Colon (tissue), 2 donors: ENCODE measurements at regions not wholly inside any gene's neighbourhood (a gene's known extent, or its start where the extent isn't known, plus 50 kb on each side); places are given as distances from the start of the nearest gene placed in this dataset.

Experiments
- FAIRE-seq: peaks from 2 replicates; lab custom pipeline; 2012; peaks lifted over from hg19 to GRCh38; lab: Jason Lieb, UNC
- donor health status: control.
- donor health status: control.

DNA sequence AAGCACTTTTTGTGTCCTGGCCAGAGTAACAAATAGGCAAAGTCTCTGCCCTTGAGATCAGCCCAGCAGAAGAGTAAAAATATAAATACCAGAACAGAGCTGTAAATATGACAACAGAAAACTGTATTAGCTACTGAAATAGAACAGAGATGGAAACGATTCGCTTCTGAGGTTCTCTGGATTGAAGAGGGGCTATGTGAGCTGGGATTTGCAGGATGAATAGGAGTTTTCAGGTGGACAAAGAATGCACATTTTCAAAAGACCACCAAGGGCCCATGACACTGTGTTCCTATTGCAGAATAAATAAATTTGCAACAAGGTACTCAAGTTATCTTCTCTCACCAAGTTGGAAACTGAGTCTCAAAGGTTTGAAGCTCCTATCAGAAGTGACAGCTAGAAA is 176.6 kb downstream of the BCL11B start:
- no peak for FAIRE-seq

DNA sequence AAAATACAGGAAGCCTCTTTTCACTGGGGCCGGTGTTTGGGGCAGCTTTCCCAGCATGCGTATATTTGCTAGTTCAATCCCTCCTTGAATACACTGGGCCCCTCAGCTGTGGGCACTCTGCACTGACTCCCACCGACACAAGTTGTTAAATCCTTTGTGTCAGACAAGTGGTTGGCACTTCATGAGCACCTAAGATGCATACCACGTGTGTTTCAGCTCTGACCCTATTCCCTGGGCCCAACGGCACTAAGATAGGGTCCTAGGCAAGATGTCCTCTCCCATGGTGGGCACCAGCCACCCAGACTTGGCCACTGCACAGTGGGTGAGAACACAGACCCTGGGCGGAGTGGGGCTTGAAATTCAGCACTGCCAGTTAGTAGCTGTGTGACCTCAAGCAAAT is 173.8 kb downstream of the BCL11B start:
- FAIRE-seq, result no peak

DNA sequence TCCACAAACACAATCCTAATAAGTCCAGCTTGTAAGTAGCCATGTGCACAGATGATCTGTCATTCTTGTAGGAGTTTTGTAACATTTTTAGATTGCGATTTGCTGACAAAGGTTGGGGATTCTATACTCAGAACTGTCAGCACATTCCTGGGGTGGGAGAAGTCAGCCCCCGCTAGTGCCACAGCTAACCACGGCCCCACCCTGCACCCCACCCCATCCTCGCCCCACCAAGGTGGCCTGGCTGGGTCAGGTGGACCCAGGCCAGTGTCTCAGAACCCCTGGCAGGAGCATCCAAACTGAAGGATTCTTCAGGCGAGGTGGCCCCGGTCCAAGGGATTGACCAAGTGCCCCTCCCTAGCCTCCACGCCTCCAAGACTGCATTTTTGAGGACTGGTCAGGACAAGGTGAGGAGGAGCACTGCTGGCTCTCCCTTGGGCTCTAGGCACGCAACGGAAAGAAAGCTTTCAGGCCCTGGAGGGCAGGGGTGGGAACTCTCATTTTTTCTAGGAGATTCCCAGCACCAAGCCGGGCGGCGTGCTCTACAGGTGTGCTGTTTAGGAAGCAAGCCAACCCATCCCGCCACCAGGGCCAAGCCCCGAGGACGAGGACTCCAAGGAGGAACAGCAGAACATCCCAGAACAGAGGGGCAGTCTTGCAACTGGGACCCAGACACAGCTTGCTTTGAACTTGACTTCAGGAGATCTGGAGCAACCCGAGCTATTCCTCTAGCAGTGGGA is 172.8 kb downstream of the BCL11B start:
- FAIRE-seq, result no peak

DNA sequence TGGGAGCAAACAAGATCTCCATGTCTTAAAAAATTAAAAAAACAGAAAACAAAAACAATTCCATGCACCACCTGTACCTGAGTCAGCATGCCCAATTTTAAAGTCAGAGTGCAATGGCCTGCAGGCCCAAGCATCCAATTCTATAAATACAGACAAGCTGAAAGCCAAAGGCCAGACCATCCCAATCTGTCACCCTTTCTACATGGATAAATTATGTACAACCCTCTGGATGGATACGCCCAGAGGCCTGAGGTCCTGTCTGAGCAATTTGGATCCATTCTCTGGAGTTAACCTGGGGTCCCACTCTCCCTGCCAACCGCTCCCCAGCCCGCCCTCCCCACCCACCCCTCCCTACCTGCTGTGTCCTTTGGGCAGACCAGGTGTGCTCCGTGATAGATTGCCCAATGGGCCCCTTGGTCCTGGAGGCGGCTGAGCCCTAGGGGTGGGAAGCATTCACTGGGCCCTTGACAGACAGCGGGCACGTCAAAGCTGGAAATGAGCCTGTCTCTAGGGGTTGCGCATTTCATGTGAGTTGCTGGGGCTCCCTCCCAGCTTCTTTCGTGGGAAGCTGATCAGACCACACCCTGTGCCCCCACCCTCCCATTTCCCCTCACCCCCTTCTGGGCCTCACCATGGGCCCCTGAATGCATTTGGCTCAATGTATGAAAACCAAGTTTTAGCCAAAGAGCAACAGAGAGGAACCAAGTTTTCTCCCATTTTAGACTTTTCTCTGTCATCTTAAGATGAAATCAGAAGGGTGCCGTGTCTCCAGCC is 171.3 kb downstream of the BCL11B start:
- no peak for FAIRE-seq

DNA sequence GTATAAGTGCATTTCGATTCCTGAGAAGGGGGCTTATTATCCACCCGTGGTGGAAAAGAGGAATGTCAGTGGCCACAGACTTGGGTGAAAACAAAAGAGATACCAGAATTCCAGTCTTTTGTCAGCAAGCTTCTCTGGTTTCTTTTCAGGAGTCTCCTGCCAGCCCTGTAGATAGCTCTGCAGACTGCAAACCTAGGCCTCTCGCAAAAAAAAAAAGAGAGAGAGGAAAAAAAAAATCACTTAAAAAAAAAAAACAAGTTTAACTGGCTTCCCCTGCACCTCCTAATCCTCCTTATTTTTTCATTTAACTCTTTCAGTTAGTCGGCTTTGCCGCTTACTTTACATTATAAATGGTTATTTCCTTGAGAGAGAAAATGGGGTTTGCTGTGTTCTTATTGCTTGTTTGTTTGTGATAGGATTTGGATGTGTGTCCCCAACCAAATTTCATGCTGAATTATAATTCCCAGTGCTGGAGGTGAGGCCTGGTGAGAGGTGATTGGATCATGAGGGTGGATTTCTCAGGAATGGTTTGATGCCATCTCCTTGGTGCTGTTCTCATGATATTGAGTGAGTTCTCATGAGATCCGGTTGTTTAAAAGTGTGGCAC is 170.0 kb downstream of the BCL11B start:
- FAIRE-seq, result no peak

DNA sequence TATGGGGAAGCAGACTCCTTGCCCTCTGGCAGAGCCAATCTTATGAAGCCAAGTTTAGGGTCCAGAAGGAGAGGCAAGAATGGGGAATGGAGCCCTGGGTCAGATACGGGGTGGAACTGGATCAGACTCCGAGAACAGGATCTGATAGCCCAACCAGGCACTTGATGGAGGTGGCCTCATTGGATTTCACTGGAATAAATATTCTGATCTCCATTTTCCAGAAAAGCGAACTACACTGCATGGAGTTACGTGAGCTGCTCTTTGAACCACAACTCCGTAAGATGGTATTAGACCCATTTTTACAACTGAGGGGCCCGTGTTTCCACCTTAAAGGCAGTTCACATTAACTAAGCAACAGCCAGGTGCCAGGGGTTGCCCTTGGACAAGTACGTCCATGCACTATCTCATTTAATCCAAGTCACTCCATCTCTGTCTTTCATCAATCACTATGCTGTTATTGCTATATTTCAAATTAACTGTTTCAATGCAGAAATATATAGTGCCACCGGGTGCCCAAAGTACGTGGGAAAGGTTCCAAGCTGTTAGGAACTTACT is 155.2 kb downstream of the BCL11B start:
- no peak for FAIRE-seq

DNA sequence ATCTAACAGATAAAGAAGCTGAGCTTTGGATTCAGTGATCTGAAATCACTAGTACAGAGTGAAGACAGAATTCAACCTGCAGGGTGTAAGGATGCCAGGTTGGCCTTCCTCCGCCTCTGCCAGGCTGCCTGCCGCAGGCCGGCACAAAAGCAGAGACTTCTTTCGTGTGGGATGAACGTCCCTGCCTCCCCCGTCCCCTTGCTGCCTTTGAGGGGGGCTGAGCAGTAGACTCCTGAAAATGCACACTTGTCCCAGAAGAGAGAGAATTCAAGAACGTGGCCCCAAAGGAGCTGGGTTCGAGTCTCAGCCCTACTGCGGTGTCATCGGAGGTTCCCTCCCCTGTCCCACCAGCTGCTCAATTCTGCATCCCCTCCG is 154.3 kb downstream of the BCL11B start:
- no peak for FAIRE-seq

DNA sequence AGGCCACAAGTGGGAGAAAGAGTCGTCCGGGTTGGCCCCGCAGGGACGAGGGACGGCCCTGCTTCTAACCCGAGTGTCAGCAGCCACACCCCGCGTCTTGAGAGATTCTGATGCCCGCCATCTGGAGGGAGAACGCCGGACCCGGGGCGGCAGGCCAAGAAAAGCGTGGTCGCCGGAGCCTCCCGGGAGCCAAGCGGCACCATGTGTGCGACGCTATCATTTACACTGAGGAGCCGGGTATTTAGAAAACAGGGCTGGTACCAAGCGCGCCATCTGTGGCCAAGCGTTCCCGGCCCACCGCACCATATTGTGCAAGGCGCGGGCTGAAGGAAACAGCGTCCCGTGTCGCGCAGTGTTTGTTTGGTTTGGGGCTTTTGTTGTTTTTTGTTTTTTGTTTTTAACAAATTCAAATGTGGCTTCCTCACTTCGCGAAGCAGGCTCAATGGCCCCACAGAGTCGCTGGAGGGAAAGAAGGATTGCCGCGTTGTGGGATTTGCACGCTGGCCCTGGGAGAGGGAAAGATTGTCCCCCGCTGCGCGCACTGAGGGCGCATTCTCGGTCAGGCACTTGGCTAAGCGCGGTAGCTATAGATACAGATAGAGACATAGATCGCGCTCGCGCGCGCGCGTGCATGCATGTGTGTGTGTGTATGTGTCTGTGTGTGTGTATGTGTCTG is 153.8 kb downstream of the BCL11B start:
- FAIRE-seq, result no peak

DNA sequence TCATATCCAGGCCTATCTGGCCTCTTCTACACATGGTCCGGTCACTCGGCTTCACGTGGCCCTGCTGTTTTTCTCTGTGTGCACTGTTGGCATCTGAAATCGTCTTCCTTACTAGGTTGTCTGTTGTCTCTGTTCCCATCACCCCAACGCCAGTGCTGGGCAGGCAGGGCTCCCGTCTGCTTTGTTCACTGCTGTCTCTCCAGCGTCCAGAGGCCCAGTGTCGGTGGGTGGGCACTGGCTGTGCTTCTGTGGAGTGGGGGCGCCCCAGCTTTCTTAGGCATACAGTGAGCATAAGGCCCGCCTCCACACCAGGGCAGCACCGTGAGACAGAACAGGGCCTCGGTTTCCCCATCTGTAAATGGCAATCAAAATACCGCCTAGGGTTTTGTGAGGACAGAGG is 153.1 kb downstream of the BCL11B start:
- FAIRE-seq, result no peak
